ENCODE measurements at regions not wholly inside any gene's neighbourhood (a gene's known extent, or its start where the extent isn't known, plus 50 kb on each side); places are given as distances from the start of the nearest gene placed in this dataset.
"Not testable (repeated sequence)": the region's sequence is repeated elsewhere in the genome, so short reads cannot be mapped to it uniquely, and the experiment has no call there.

DNA sequence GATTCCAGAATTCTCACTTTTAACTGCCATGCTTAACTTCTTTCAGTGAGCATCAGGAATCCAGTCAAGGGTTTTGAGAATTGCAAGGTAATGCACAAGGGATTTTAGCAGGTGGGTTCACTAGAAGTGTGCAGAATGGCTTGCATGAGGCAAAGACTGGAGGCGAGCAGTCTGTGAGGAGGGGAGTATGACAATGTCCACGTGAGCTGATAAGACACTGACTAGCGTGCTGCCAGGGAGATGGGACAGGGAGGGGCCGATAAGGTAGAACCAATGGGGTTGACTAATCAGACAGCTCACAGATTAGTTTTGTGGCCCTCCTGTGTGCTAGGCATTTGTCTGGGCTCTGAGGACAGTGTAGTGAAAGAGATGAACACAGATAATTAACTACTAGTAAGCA lies 102.0 kb upstream of the DAZL start:
- H3K4me1 Mint-ChIP-seq (ENCODE audit: low read depth): no peaks in the 10 kb centered on the region
- peaks cover 3% of the 10 kb centered on the region for H3K9me3 Mint-ChIP-seq (ENCODE audit: low read depth)
- H3K4me3 Mint-ChIP-seq (ENCODE audit: low read depth): no peak overlapping the region
- no peak overlapping the region for H3K27ac Mint-ChIP-seq
- DNase-seq (ENCODE audit: low spot score, unreplicated experiment): no peak
- TF ChIP-seq, protein P1, sequence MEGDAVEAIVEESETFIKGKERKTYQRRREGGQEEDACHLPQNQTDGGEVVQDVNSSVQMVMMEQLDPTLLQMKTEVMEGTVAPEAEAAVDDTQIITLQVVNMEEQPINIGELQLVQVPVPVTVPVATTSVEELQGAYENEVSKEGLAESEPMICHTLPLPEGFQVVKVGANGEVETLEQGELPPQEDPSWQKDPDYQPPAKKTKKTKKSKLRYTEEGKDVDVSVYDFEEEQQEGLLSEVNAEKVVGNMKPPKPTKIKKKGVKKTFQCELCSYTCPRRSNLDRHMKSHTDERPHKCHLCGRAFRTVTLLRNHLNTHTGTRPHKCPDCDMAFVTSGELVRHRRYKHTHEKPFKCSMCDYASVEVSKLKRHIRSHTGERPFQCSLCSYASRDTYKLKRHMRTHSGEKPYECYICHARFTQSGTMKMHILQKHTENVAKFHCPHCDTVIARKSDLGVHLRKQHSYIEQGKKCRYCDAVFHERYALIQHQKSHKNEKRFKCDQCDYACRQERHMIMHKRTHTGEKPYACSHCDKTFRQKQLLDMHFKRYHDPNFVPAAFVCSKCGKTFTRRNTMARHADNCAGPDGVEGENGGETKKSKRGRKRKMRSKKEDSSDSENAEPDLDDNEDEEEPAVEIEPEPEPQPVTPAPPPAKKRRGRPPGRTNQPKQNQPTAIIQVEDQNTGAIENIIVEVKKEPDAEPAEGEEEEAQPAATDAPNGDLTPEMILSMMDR (IDR thresholded peaks at IDR 0.05; ENCODE audit: unreplicated experiment): no peak
- H3K36me3 Mint-ChIP-seq (ENCODE audit: insufficient read depth): no peaks in the 10 kb centered on the region
- H3K27me3 Mint-ChIP-seq: no peaks in the 10 kb centered on the region

DNA sequence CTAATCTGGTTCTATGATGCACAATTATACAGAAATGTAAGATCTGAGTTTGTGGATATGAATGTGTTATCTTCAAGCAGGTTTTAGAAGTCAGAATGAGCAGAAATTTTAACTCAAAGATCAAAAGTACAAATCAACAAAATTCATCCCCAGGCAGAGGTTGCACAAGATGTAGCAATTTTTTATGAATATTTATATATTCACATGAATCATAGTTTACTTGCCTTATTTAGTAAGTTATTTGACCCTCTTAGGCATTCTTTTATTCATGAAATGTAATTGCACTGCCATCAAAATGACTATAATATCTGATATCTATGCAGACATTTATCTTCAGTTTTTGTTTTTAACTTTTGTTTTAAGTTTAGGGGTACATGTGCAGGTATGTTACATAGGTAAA lies 103.1 kb upstream of the DAZL start:
- TF ChIP-seq, protein P1 (IDR thresholded peaks at IDR 0.05; ENCODE audit: unreplicated experiment): no peak
- DNase-seq (ENCODE audit: low spot score, unreplicated experiment): no peak
- no peak overlapping the region for H3K27ac Mint-ChIP-seq
- H3K9me3 Mint-ChIP-seq (ENCODE audit: low read depth): peaks cover 12% of the 10 kb centered on the region
- no peaks in the 10 kb centered on the region for H3K4me1 Mint-ChIP-seq (ENCODE audit: low read depth)
- no peak overlapping the region for H3K4me3 Mint-ChIP-seq (ENCODE audit: low read depth)
- no peaks in the 10 kb centered on the region for H3K36me3 Mint-ChIP-seq (ENCODE audit: insufficient read depth)
- no peaks in the 10 kb centered on the region for H3K27me3 Mint-ChIP-seq

DNA sequence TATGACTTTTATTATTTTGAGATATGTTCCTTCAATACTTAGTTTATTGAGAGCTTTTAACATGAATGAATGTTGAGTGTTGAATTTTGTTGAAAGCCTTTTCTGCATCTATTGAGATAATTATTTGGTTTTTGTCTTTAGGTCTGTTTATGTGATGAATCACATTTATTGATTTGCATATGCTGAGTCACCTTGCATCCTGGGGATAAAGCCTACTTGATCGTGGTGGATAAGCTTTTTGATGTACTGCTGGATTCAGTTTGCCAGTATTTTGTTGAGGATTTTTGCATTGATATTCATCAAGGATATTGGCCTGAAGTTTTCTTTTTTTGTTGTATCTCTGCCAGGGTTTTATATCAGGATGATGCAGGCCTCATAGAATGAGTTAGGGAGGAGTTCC lies 106.5 kb upstream of the DAZL start:
- not testable (repeated sequence) for DNase-seq (ENCODE audit: low spot score, unreplicated experiment); H3K4me1 Mint-ChIP-seq (ENCODE audit: low read depth); H3K27me3 Mint-ChIP-seq; H3K4me3 Mint-ChIP-seq (ENCODE audit: low read depth); H3K36me3 Mint-ChIP-seq (ENCODE audit: insufficient read depth); H3K27ac Mint-ChIP-seq
- H3K9me3 Mint-ChIP-seq (ENCODE audit: low read depth): peaks cover 18% of the 10 kb centered on the region

DNA sequence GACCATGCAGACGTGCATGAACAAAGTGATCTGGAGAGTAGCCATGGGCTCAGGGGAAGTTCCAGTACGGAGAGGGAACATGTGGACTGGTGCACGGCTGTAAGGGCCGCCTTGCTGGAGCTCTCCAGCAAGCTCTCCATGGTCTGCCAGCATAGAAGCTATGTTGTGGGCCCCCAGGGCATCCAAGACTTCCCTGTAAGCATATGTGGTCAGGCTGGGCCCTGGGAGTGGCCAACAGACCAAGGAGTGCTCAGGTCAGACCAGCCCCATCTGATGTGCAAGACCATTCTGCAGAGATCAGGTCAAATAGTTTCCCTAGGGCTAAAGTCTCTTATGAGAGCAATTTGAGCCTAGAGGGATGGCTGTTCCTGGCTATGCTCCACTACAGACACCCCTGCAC lies 110.1 kb upstream of the DAZL start:
- H3K4me1 Mint-ChIP-seq (ENCODE audit: low read depth): no peaks in the 10 kb centered on the region
- H3K4me3 Mint-ChIP-seq (ENCODE audit: low read depth): no peak overlapping the region
- no peaks in the 10 kb centered on the region for H3K27me3 Mint-ChIP-seq
- no peak for DNase-seq (ENCODE audit: low spot score, unreplicated experiment)
- TF ChIP-seq, protein P1 (IDR thresholded peaks at IDR 0.05; ENCODE audit: unreplicated experiment): no peak
- no peaks in the 10 kb centered on the region for H3K36me3 Mint-ChIP-seq (ENCODE audit: insufficient read depth)
- no peak overlapping the region for H3K27ac Mint-ChIP-seq
- peaks cover 18% of the 10 kb centered on the region for H3K9me3 Mint-ChIP-seq (ENCODE audit: low read depth)

DNA sequence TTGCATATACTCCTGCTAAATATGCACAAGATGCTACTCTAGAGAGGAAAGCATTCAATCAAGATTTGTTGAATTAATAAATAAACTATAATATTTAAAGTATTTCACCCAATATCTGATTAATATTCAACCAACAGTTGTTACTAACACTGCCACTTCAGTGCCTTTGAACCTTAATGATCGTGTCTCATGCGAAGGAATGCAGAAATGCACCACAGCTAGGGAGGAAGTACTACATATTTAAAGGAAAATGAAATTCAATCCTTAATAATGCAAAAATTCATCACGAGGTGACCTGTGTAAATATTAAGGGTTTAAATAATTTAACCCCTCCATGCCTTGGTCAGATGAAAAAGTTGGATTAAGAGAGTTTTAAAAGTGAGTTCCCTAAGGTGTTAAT lies 114.2 kb upstream of the DAZL start:
- TF ChIP-seq, protein P1 (IDR thresholded peaks at IDR 0.05; ENCODE audit: unreplicated experiment): no peak
- peaks cover 2% of the 10 kb centered on the region for H3K4me1 Mint-ChIP-seq (ENCODE audit: low read depth)
- no peak overlapping the region for H3K4me3 Mint-ChIP-seq (ENCODE audit: low read depth)
- no peaks in the 10 kb centered on the region for H3K27me3 Mint-ChIP-seq
- H3K9me3 Mint-ChIP-seq (ENCODE audit: low read depth): no peaks in the 10 kb centered on the region
- H3K27ac Mint-ChIP-seq: no peak overlapping the region
- DNase-seq (ENCODE audit: low spot score, unreplicated experiment): no peak
- H3K36me3 Mint-ChIP-seq (ENCODE audit: insufficient read depth): no peaks in the 10 kb centered on the region

DNA sequence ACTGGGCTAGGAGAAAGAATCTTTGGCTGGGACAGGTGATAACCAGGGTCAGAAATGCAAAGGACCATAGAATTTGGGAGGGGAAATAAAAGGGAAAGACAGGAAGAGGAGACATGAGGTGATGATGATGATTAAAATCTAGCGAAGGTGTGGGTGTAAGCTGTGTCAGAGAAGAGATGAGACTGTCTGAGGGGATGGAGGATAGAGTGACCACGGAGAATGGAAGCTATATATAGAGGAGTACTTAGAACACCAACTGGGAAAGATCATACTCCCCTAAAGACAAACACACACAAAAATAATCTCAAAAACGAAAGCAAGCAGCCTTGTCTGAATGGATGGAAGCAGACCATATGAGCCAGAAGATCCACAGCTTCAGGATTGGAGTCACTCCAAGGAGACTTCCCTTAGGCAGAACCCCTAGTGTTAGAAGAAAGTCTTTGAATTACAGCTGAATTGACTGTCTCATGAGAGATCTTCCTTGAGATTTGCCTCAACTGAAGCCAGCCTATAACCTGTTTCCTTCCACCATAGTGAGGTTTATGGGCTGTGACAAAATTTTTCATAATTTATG lies 115.2 kb upstream of the DAZL start:
- Mint-ChIP-seq H3K4me3 (ENCODE audit: low read depth) (no peak overlapping the region), H3K36me3 (ENCODE audit: insufficient read depth) (no peaks in the 10 kb centered on the region), H3K9me3 (ENCODE audit: low read depth) (no peaks in the 10 kb centered on the region), H3K4me1 (ENCODE audit: low read depth) (peaks cover 2% of the 10 kb centered on the region), H3K27me3 (no peaks in the 10 kb centered on the region), H3K27ac (no peak overlapping the region)
- TF ChIP-seq, protein P1 (IDR thresholded peaks at IDR 0.05; ENCODE audit: unreplicated experiment): no peak
- DNase-seq (ENCODE audit: low spot score, unreplicated experiment): no peak

Measured in progenitor cell of endocrine pancreas (in vitro differentiated cells).